Hepatocyte (in vitro differentiated cells): ENCODE measurements at regions not wholly inside any gene's neighbourhood (a gene's known extent, or its start where the extent isn't known, plus 50 kb on each side); places are given as distances from the start of the nearest gene placed in this dataset.

ENCODE experiments used
- DNase-seq: peaks from one replicate; pipeline ENCODE4 v3.0.0-alpha.2; 2016; ENCODE audit warnings: low spot score
- H2AFZ ChIP-seq: fragments of 200-600 bp; sonication (generic); 2 replicates; pipeline ENCODE4 v1.6.0; 2016; ENCODE audit warnings: antibody characterized with exemption, mild to moderate bottlenecking
- H3K27ac ChIP-seq: fragments of 200-600 bp; sonication (generic); 2 replicates; pipeline ENCODE4 v1.5.1; 2016; ENCODE audit warnings: mild to moderate bottlenecking
- H3K27me3 ChIP-seq: fragments of 200-600 bp; sonication (generic); 2 replicates; pipeline ENCODE4 v1.6.1; 2016
- H3K36me3 ChIP-seq: fragments of 200-600 bp; sonication (generic); replicated peaks from 2 replicates; pipeline ENCODE4 v1.5.1; 2016; ENCODE audit warnings: low read depth; ENCODE audit not compliant: insufficient read depth
- H3K4me1 ChIP-seq: fragments of 200-600 bp; sonication (generic); 2 replicates; pipeline ENCODE4 v1.5.1; 2016; ENCODE audit warnings: mild to moderate bottlenecking, moderate library complexity; ENCODE audit not compliant: insufficient read depth
- H3K4me2 ChIP-seq: fragments of 200-600 bp; sonication (generic); 2 replicates; pipeline ENCODE4 v1.6.0; 2016
- H3K4me3 ChIP-seq: fragments of 200-600 bp; sonication (generic); 2 replicates; pipeline ENCODE4 v1.5.1; 2016; ENCODE audit warnings: mild to moderate bottlenecking
- H3K79me2 ChIP-seq: fragments of 200-600 bp; sonication (generic); 2 replicates; pipeline ENCODE4 v1.6.0; 2017; ENCODE audit warnings: mild to moderate bottlenecking
- H3K9me2 ChIP-seq: fragments of 200-600 bp; sonication (generic); replicated peaks from 2 replicates; pipeline ENCODE4 v1.6.0; 2017; ENCODE audit warnings: mild to moderate bottlenecking; ENCODE audit not compliant: insufficient read depth
- H3K9me3 ChIP-seq: fragments of 200-600 bp; sonication (generic); 2 replicates; pipeline ENCODE4 v1.5.1; 2016; ENCODE audit warnings: low read depth, mild to moderate bottlenecking
- H4K20me1 ChIP-seq: fragments of 200-600 bp; sonication (generic); 2 replicates; pipeline ENCODE4 v1.6.0; 2016; ENCODE audit warnings: mild to moderate bottlenecking; ENCODE audit not compliant: insufficient read depth, poor library complexity, severe bottlenecking
- CTCF ChIP-seq: fragments of 200-600 bp; sonication (generic); IDR thresholded peaks from 2 replicates; pipeline ENCODE4 v1.5.1; 2016; ENCODE audit warnings: antibody characterized with exemption, mild to moderate bottlenecking; ENCODE audit not compliant: poor library complexity
- EZH2 ChIP-seq: fragments of 200-600 bp; sonication (generic); IDR thresholded peaks from 2 replicates; pipeline ENCODE4 v1.6.1; 2016; ENCODE audit warnings: antibody characterized with exemption, mild to moderate bottlenecking, borderline replicate concordance
- EZH2phosphoT487 ChIP-seq: fragments of 200-600 bp; sonication (generic); IDR thresholded peaks from one replicate; pipeline ENCODE4 v1.6.1; 2018; ENCODE audit warnings: antibody characterized with exemption, mild to moderate bottlenecking, low read depth, moderate library complexity; ENCODE audit not compliant: unreplicated experiment, severe bottlenecking
- WGBS: methylation state at CpG from one replicate; pipeline ENCODE4 v1.1.6; 2016; ENCODE audit warnings: low lambda C conversion rate; ENCODE audit errors: missing lambda C conversion rate; 5-methylcytosine and 5-hydroxymethylcytosine counted together

GRCh38 chr4:148730082-148730640, 287.9 kb upstream of the NR3C2 start:
- H3K27ac ChIP-seq: no peak overlapping the region
- H2AFZ ChIP-seq: no peak overlapping the region
- no peaks in the 10 kb centered on the region for H4K20me1 ChIP-seq
- no peaks in the 10 kb centered on the region for H3K9me2 ChIP-seq
- no peaks in the 10 kb centered on the region for H3K4me1 ChIP-seq
- no peak overlapping the region for H3K4me3 ChIP-seq
- no peak for DNase-seq
- no peaks in the 10 kb centered on the region for H3K79me2 ChIP-seq
- WGBS: 29% methylated on average over 1 of the region's 1 CpG
- no peaks in the 10 kb centered on the region for H3K9me3 ChIP-seq
- no peaks in the 10 kb centered on the region for H3K36me3 ChIP-seq
- H3K27me3 ChIP-seq: no peaks in the 10 kb centered on the region
- no peak for TF ChIP-seq CTCF
- no peak for TF ChIP-seq EZH2phosphoT487
- TF ChIP-seq EZH2: no peak
- no peak overlapping the region for H3K4me2 ChIP-seq

- TF ChIP-seq EZH2 (no peak), EZH2phosphoT487 (no peak), CTCF (no peak)
- H4K20me1 ChIP-seq: no peaks in the 10 kb centered on the region
- H3K4me1 ChIP-seq: no peaks in the 10 kb centered on the region
- no peak overlapping the region for H3K4me2 ChIP-seq
- H3K27me3 ChIP-seq: no peaks in the 10 kb centered on the region
- H3K79me2 ChIP-seq: no peaks in the 10 kb centered on the region
- H3K27ac ChIP-seq: no peak overlapping the region
- H3K4me3 ChIP-seq: no peak overlapping the region
- no peak for DNase-seq
- no peaks in the 10 kb centered on the region for H3K9me2 ChIP-seq
- WGBS: 90% methylated on average over 2 of the region's 2 CpGs
- H3K9me3 ChIP-seq: no peaks in the 10 kb centered on the region
- no peaks in the 10 kb centered on the region for H3K36me3 ChIP-seq
- H2AFZ ChIP-seq: no peak overlapping the region
Observed at GRCh38 chr4:148717988-148718387, 275.8 kb upstream of the NR3C2 start.

- Histone ChIP-seq H3K79me2 (no peaks in the 10 kb centered on the region), H3K36me3 (no peaks in the 10 kb centered on the region), H3K9me3 (no peaks in the 10 kb centered on the region), H3K27ac (no peak overlapping the region), H3K4me3 (no peak overlapping the region), H3K27me3 (no peaks in the 10 kb centered on the region), H4K20me1 (no peaks in the 10 kb centered on the region), H3K4me2 (no peak overlapping the region), H3K9me2 (no peaks in the 10 kb centered on the region), H3K4me1 (no peaks in the 10 kb centered on the region), H2AFZ (no peak overlapping the region)
- TF ChIP-seq EZH2phosphoT487 (no peak), EZH2 (no peak), CTCF (no peak)
- no peak for DNase-seq
- 75% methylated on average over 1 of the region's 1 CpG for whole genome bisulfite sequencing
Observed at GRCh38 chr4:148716431-148717052, 274.3 kb upstream of the NR3C2 start.
